Endothelial cell of umbilical vein (primary cell): ENCODE measurements at regions not wholly inside any gene's neighbourhood (a gene's known extent, or its start where the extent isn't known, plus 50 kb on each side); places are given as distances from the start of the nearest gene placed in this dataset.
"Not testable (repeated sequence)": the region's sequence is repeated elsewhere in the genome, so short reads cannot be mapped to it uniquely, and the experiment has no call there.

ENCODE experiments used
- BruUV-seq: library from RNA; stranded (reverse); fragments of 400-500 nt; replicated peaks from 2 replicates; lab custom pipeline; 2021; lab: Mats Ljungman, UMichigan
- CTCF ChIA-PET: fragments of 300-600, 350-600 bp; sonication (Branson Sonifier 250); formaldehyde crosslinking; loops from one replicate; lab custom pipeline; 2021; ENCODE audit warnings: antibody characterized with exemption, inconsistent platforms; lab: Charles Lee
- POLR2A ChIA-PET: fragments of 300-600, 350-600 bp; sonication (Branson Sonifier 250); formaldehyde crosslinking; loops from one replicate; lab custom pipeline; 2021; ENCODE audit warnings: antibody characterized with exemption, inconsistent platforms; lab: Charles Lee
- DNase-seq: peaks from one replicate; pipeline ENCODE4 v3.0.0-alpha.2; 2011; ENCODE audit warnings: low read depth, low spot score
- FAIRE-seq: peaks from 2 replicates; lab custom pipeline; 2011; peaks lifted over from hg19 to GRCh38; lab: Jason Lieb, UNC
- H2AFZ ChIP-seq: 2 replicates; pipeline ENCODE4 v1.6.0; 2012; ENCODE audit warnings: low read depth, low read length, control low read depth, inconsistent platforms
- H3K27ac ChIP-seq: 2 replicates; pipeline ENCODE4 v1.5.1; 2011; ENCODE audit warnings: low read depth, mild to moderate bottlenecking, control low read depth, low read length, moderate library complexity; ENCODE audit not compliant: insufficient read depth
- H3K27me3 ChIP-seq, 2 experiments: 2 replicates each; pipeline versions ENCODE4 v1.6.0 to v1.6.1; 2011; ENCODE audit warnings: low read length in 2 of 2, mixed read lengths in 1 of 2; ENCODE audit not compliant: control insufficient read depth in 2 of 2, insufficient read depth in 2 of 2
- H3K36me3 ChIP-seq, 2 experiments: 2 replicates in 1 of 2; 3 replicates in 1 of 2; pipeline ENCODE4 v1.5.1; 2011; ENCODE audit warnings: low read length in 2 of 2, mild to moderate bottlenecking in 1 of 2, moderate library complexity in 1 of 2; ENCODE audit not compliant: control insufficient read depth in 2 of 2, insufficient read depth in 2 of 2; ENCODE audit errors: extremely low read depth in 1 of 2
- H3K4me1 ChIP-seq: 3 replicates; pipeline ENCODE4 v1.5.1; 2011; ENCODE audit warnings: mild to moderate bottlenecking, low read length; ENCODE audit not compliant: control insufficient read depth, insufficient read depth; ENCODE audit errors: extremely low read depth
- H3K4me2 ChIP-seq: 2 replicates; pipeline ENCODE4 v1.6.1; 2011; ENCODE audit warnings: low read length, control low read depth, mixed read lengths; ENCODE audit not compliant: insufficient read depth
- H3K4me3 ChIP-seq, 3 experiments: fragments of 200-600 bp in 1 of 3; sonication (generic), shearing (Covaris generic) in 1 of 3; replicated peaks in 1 of 3; 2 replicates each; pipeline ENCODE4 v1.5.1; 2011 to 2016; ENCODE audit warnings: control low read depth in 3 of 3, low read length in 3 of 3, mild to moderate bottlenecking in 2 of 3, inconsistent platforms in 1 of 3, low read depth in 1 of 3, moderate library complexity in 1 of 3; ENCODE audit not compliant: insufficient read depth in 1 of 3
- H3K79me2 ChIP-seq: 2 replicates; pipeline ENCODE4 v1.6.0; 2012; ENCODE audit warnings: low read length, inconsistent platforms; ENCODE audit not compliant: control insufficient read depth, insufficient read depth
- H3K9ac ChIP-seq: replicated peaks from 2 replicates; pipeline ENCODE3; 2011; ENCODE audit warnings: low read length, control low read depth; ENCODE audit not compliant: insufficient read depth; ENCODE audit errors: extremely low read depth
- H3K9me1 ChIP-seq: replicated peaks from 3 replicates; pipeline ENCODE4 v1.6.0; 2011; ENCODE audit warnings: mild to moderate bottlenecking, low read length; ENCODE audit not compliant: control insufficient read depth, insufficient read depth; ENCODE audit errors: extremely low read depth
- H3K9me3 ChIP-seq: replicated peaks from 2 replicates; pipeline ENCODE4 v1.5.1; 2012; ENCODE audit warnings: low read length, inconsistent platforms; ENCODE audit not compliant: control insufficient read depth, insufficient read depth
- H4K20me1 ChIP-seq: replicated peaks from 2 replicates; pipeline ENCODE3; 2011; ENCODE audit warnings: mild to moderate bottlenecking, low read length; ENCODE audit not compliant: control insufficient read depth, insufficient read depth; ENCODE audit errors: extremely low read depth
- EZH2 ChIP-seq: IDR thresholded peaks from 2 replicates; pipeline ENCODE4 v1.6.1; 2012; ENCODE audit warnings: borderline replicate concordance, low read depth, mild to moderate bottlenecking, moderate library complexity, low read length, inconsistent platforms; ENCODE audit not compliant: severe bottlenecking
- FOS ChIP-seq: IDR thresholded peaks from 2 replicates; pipeline ENCODE4 v1.6.1; 2011; ENCODE audit warnings: mild to moderate bottlenecking, low read length, moderate library complexity, borderline replicate concordance; ENCODE audit not compliant: insufficient read depth
- GATA2 ChIP-seq: IDR thresholded peaks from 2 replicates; pipeline ENCODE4 v1.7.0; 2011; ENCODE audit warnings: low read depth, mild to moderate bottlenecking, moderate library complexity, mixed read lengths, low read length; ENCODE audit not compliant: insufficient read length, insufficient read depth
- JUN ChIP-seq: IDR thresholded peaks from 2 replicates; pipeline ENCODE4 v1.6.1; 2011; ENCODE audit warnings: borderline replicate concordance, low read depth; ENCODE audit not compliant: insufficient read length, insufficient read depth
- MAX ChIP-seq: IDR thresholded peaks from 2 replicates; pipeline ENCODE4 v1.6.1; 2011; ENCODE audit not compliant: insufficient read depth, insufficient read length
- MYC ChIP-seq: IDR thresholded peaks from one replicate; pipeline ENCODE4 v1.6.1; 2011; ENCODE audit warnings: mild to moderate bottlenecking, low read depth, low read length
- POLR2A ChIP-seq: IDR thresholded peaks from 2 replicates; pipeline ENCODE4 v1.6.1; 2012; ENCODE audit warnings: low read depth, mild to moderate bottlenecking, control low read depth, low read length
- POLR2AphosphoS5 ChIP-seq: IDR thresholded peaks from 2 replicates; pipeline ENCODE4 v1.6.1; 2012; ENCODE audit warnings: low read depth, mild to moderate bottlenecking, control low read depth, low read length, moderate library complexity; ENCODE audit not compliant: insufficient read depth
- dilution Hi-C: fragments of 300-500 bp; cut with MboI; formaldehyde crosslinking; loops from one replicate; pipeline ENCODE4 v1.15.0; 2019; ENCODE audit warnings: low sequenced_read_pairs; ENCODE audit not compliant: extremely low pct_ligation_motif_present
- intact Hi-C: fragments of 100-400 bp; cut with micrococcal nuclease; formaldehyde crosslinking; loops from one replicate; pipeline ENCODE4 v1.10.0; 2022
- TF ChIP-seq, protein P1 (sequence below), 2 donors: IDR thresholded peaks; 1 replicate in 1 of 2; 2 replicates in 1 of 2; pipeline ENCODE4 v1.5.1; 2011; ENCODE audit warnings: low read length in 2 of 2, mild to moderate bottlenecking in 2 of 2, moderate library complexity in 2 of 2, control low read depth in 1 of 2, inconsistent platforms in 1 of 2, low read depth in 1 of 2; ENCODE audit not compliant: insufficient read depth in 1 of 2; ENCODE audit errors: extremely low read depth in 1 of 2

DNA sequence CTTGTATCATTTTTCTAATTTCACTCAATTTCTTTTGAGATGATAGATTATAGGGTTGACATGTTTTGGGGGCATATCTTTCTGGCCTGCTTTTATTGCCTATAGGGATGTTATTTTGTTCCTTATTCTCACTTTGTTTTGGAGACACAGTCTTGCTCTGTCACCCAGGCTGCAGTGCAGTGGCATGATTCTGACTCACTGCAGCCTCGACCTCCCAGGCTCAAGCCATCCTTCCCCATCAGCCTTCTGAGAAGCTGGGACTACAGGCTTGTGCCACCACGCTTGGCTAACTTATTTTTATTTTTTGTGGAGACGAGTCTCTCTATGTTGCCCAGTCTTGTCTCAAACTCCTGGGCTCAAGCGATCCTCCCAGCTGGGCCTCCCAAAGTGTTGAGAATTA, 72.8 kb upstream of the FAN1 start:
- no peak for FAIRE-seq

DNA sequence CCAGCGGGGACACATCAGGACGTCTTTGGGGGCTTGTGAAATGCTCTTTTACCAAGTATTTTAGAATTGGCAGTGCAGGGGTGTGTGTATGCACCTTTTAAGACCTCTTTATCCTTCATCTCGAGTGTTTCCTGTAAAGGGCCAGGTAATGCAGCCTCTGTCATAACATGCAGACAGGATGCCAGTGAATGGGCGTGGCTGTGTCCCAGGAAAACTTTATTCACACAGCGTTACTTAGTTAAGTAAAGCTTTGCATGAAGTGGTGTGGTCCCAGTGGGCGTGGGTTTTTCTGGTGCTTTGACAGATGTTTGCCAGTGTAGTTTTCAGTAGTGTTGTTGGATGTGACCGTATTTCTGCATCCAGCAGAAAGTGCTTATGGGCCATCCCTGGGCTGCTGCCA, 70.3 kb upstream of the FAN1 start:
- H3K4me3 ChIP-seq, H3K9me1 ChIP-seq, BruUV-seq, FAIRE-seq, H3K4me1 ChIP-seq, intact Hi-C loops, H3K4me2 ChIP-seq, H3K27me3 ChIP-seq, H4K20me1 ChIP-seq, H3K9me3 ChIP-seq, H3K36me3 ChIP-seq, DNase-seq, POLR2A ChIA-PET, H3K9ac ChIP-seq, H3K27ac ChIP-seq, dilution Hi-C loops, H2AFZ ChIP-seq, H3K79me2 ChIP-seq: not testable (repeated sequence)
- CTCF ChIA-PET, result interaction anchor here (1.6 kb wide), 1 partner anchor 296 kb away, joined by 3 read pairs; no protein-coding TSS in a partner anchor

More for the DNA sequence above, 72.8 kb upstream of the FAN1 start:
- POLR2A ChIA-PET, result no interaction called here
- Histone ChIP-seq H3K27me3 (no peaks in the 10 kb centered on the region), H3K36me3 (no peaks in the 10 kb centered on the region), H4K20me1 (no peaks in the 10 kb centered on the region), H2AFZ (no peak overlapping the region), H3K9me3 (no peaks in the 10 kb centered on the region), H3K9me1 (no peaks in the 10 kb centered on the region), H3K4me2 (no peak overlapping the region), H3K79me2 (no peaks in the 10 kb centered on the region), H3K9ac (no peak overlapping the region), H3K4me3 (no peak overlapping the region), H3K4me1 (no peaks in the 10 kb centered on the region), H3K27ac (no peak overlapping the region)
- no TSS peak for BruUV-seq
- TF ChIP-seq FOS (no peak), MYC (no peak), GATA2 (no peak), JUN (no peak), POLR2AphosphoS5 (no peak), POLR2A (no peak), MAX (no peak), EZH2 (no peak)
- TF ChIP-seq, protein P1, sequence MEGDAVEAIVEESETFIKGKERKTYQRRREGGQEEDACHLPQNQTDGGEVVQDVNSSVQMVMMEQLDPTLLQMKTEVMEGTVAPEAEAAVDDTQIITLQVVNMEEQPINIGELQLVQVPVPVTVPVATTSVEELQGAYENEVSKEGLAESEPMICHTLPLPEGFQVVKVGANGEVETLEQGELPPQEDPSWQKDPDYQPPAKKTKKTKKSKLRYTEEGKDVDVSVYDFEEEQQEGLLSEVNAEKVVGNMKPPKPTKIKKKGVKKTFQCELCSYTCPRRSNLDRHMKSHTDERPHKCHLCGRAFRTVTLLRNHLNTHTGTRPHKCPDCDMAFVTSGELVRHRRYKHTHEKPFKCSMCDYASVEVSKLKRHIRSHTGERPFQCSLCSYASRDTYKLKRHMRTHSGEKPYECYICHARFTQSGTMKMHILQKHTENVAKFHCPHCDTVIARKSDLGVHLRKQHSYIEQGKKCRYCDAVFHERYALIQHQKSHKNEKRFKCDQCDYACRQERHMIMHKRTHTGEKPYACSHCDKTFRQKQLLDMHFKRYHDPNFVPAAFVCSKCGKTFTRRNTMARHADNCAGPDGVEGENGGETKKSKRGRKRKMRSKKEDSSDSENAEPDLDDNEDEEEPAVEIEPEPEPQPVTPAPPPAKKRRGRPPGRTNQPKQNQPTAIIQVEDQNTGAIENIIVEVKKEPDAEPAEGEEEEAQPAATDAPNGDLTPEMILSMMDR (IDR thresholded peaks at IDR 0.05; ENCODE audit: extremely low read depth in 1 of 2, insufficient read depth in 1 of 2, low read depth in 1 of 2, low read length in 2 of 2), result no peak
- dilution Hi-C loops (no loop called here), intact Hi-C loops (no loop called here)
- DNase-seq, result no peak
- CTCF ChIA-PET, result interaction anchor here (0.8 kb wide), 1 partner anchor 28 kb away, joined by 3 read pairs; no protein-coding TSS in a partner anchor

DNA sequence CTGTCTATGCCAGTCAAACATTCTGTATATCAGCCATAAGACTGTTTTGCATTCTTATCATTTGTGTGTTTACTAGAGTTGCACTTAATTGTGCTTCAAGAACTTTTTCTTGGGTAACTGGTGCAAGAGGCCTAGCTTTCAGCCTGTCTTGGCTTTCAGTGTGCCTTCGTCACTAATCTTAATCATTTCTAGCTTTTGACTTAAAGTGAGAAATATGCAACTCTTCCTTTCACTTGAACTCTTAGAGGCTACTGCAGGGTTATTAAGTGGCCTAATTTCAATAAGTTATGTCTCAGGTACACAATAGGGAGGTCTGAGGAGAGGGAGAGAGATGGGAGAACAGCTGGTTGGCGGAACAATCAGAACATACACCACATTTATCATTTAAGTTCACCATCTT, 62.1 kb upstream of the FAN1 start:
- dilution Hi-C loops, H3K4me1 ChIP-seq: not testable (repeated sequence)

More for the DNA sequence above, 62.1 kb upstream of the FAN1 start:
- BruUV-seq, DNase-seq, CTCF ChIA-PET, intact Hi-C loops, H4K20me1 ChIP-seq, H3K36me3 ChIP-seq, H3K79me2 ChIP-seq, H3K9me3 ChIP-seq, H3K4me3 ChIP-seq, H3K9me1 ChIP-seq, H3K4me2 ChIP-seq, H3K9ac ChIP-seq, POLR2A ChIA-PET, H3K27ac ChIP-seq, H2AFZ ChIP-seq, H3K27me3 ChIP-seq, FAIRE-seq: not testable (repeated sequence)
